ENCODE measurements at regions not wholly inside any gene's neighbourhood (a gene's known extent, or its start where the extent isn't known, plus 50 kb on each side); places are given as distances from the start of the nearest gene placed in this dataset.
"Not testable (repeated sequence)": the region's sequence is repeated elsewhere in the genome, so short reads cannot be mapped to it uniquely, and the experiment has no call there.

GRCh38 chr6:93833326-93833725 lies 414.0 kb upstream of the EPHA7 start:
- 64% methylated on average over 10 of the region's 12 CpGs for WGBS

GRCh38 chr6:93829757-93830156 lies 410.4 kb upstream of the EPHA7 start:
- H3K4me1 ChIP-seq (ENCODE audit: control insufficient read depth in 4 of 4, insufficient read depth in 4 of 4, low read length in 3 of 4); H3K9me3 ChIP-seq (ENCODE audit: control insufficient read depth in 4 of 4, low read length in 3 of 4); H3K4me3 ChIP-seq (ENCODE audit: low read depth in 1 of 3, low read length in 3 of 3); DNase-seq (ENCODE audit: low spot score); H3K27me3 ChIP-seq (ENCODE audit: control insufficient read depth in 4 of 4, insufficient read depth in 4 of 4, low read length in 3 of 4); H3K36me3 ChIP-seq (ENCODE audit: control insufficient read depth in 4 of 4, insufficient read depth in 3 of 4, low read depth in 1 of 4, low read length in 3 of 4); H3K27ac ChIP-seq (ENCODE audit: low read depth in 1 of 2, low read length in 2 of 2); H3K9ac ChIP-seq (ENCODE audit: low read depth in 1 of 2, low read length in 2 of 2): not testable (repeated sequence)

More at GRCh38 chr6:93833326-93833725, 414.0 kb upstream of the EPHA7 start:
- not testable (repeated sequence) for H3K27me3 ChIP-seq (ENCODE audit: control insufficient read depth in 4 of 4, insufficient read depth in 4 of 4, low read length in 3 of 4); H3K36me3 ChIP-seq (ENCODE audit: control insufficient read depth in 4 of 4, insufficient read depth in 3 of 4, low read depth in 1 of 4, low read length in 3 of 4); H3K9ac ChIP-seq (ENCODE audit: low read depth in 1 of 2, low read length in 2 of 2); H3K9me3 ChIP-seq (ENCODE audit: control insufficient read depth in 4 of 4, low read length in 3 of 4); H3K4me1 ChIP-seq (ENCODE audit: control insufficient read depth in 4 of 4, insufficient read depth in 4 of 4, low read length in 3 of 4); H3K27ac ChIP-seq (ENCODE audit: low read depth in 1 of 2, low read length in 2 of 2); DNase-seq (ENCODE audit: low spot score); H3K4me3 ChIP-seq (ENCODE audit: low read depth in 1 of 3, low read length in 3 of 3)

GRCh38 chr6:93829009-93829408 lies 409.6 kb upstream of the EPHA7 start:
- Histone ChIP-seq H3K27ac (ENCODE audit: low read depth in 1 of 2, low read length in 2 of 2) (no peak overlapping the region), H3K4me1 (ENCODE audit: control insufficient read depth in 4 of 4, insufficient read depth in 4 of 4, low read length in 3 of 4) (no peaks in the 10 kb centered on the region), H3K36me3 (ENCODE audit: control insufficient read depth in 4 of 4, insufficient read depth in 3 of 4, low read depth in 1 of 4, low read length in 3 of 4) (no peaks in the 10 kb centered on the region), H3K9me3 (ENCODE audit: control insufficient read depth in 4 of 4, low read length in 3 of 4) (no peaks in the 10 kb centered on the region), H3K27me3 (ENCODE audit: control insufficient read depth in 4 of 4, insufficient read depth in 4 of 4, low read length in 3 of 4) (no peaks in the 10 kb centered on the region), H3K9ac (ENCODE audit: low read depth in 1 of 2, low read length in 2 of 2) (no peak overlapping the region), H3K4me3 (ENCODE audit: low read depth in 1 of 3, low read length in 3 of 3) (no peak overlapping the region)
- 79% methylated on average over 1 of the region's 1 CpG for WGBS
- no peak for TF ChIP-seq YY1 (IDR thresholded peaks at IDR 0.05)
- TF ChIP-seq HNF4A (conservative IDR thresholded peaks at IDR 0.05), result no peak
- TF ChIP-seq HNF4G (IDR thresholded peaks at IDR 0.05), result no peak
- no peak for TF ChIP-seq ZBTB33 (IDR thresholded peaks at IDR 0.05)
- no peak for TF ChIP-seq MAX (IDR thresholded peaks at IDR 0.05)
- no peak for TF ChIP-seq REST (IDR thresholded peaks at IDR 0.05)
- TF ChIP-seq GABPA (IDR thresholded peaks at IDR 0.05 in 1 of 2, conservative IDR thresholded peaks at IDR 0.05 in 1 of 2), result no peak
- no peak for TF ChIP-seq CTCF (IDR thresholded peaks at IDR 0.05; ENCODE audit: low read depth, low read length, missing input control)
- no peak for TF ChIP-seq TAF1 (conservative IDR thresholded peaks at IDR 0.05)
- no peak for TF ChIP-seq ATF3 (IDR thresholded peaks at IDR 0.05)
- TF ChIP-seq EGR1 (IDR thresholded peaks at IDR 0.05; ENCODE audit: low read depth in 2 of 2), result no peak
- TF ChIP-seq RXRA (IDR thresholded peaks at IDR 0.05), result no peak
- TF ChIP-seq RAD21 (IDR thresholded peaks at IDR 0.05), result no peak
- TF ChIP-seq FOXA1 (IDR thresholded peaks at IDR 0.05), result no peak
- no peak for TF ChIP-seq SP1 (IDR thresholded peaks at IDR 0.05)
- no peak for TF ChIP-seq FOXA2 (IDR thresholded peaks at IDR 0.05)
- TF ChIP-seq JUND (IDR thresholded peaks at IDR 0.05), result no peak
- TF ChIP-seq NR2F2 (IDR thresholded peaks at IDR 0.05), result no peak
- no peak for DNase-seq (ENCODE audit: low spot score)
